GM12872 (cell line): ENCODE measurements at regions not wholly inside any gene's neighbourhood (a gene's known extent, or its start where the extent isn't known, plus 50 kb on each side); places are given as distances from the start of the nearest gene placed in this dataset.

Experiments used
- TF ChIP-seq, protein P1 (sequence below): IDR thresholded peaks from 3 replicates; pipeline ENCODE4 v1.5.1; 2011; ENCODE audit warnings: low read depth, mild to moderate bottlenecking, low read length, moderate library complexity; ENCODE audit not compliant: insufficient read depth

GRCh38 chr6:37554480-37554819, 54.8 kb upstream of the CCDC167 start:
- TF ChIP-seq, protein P1, sequence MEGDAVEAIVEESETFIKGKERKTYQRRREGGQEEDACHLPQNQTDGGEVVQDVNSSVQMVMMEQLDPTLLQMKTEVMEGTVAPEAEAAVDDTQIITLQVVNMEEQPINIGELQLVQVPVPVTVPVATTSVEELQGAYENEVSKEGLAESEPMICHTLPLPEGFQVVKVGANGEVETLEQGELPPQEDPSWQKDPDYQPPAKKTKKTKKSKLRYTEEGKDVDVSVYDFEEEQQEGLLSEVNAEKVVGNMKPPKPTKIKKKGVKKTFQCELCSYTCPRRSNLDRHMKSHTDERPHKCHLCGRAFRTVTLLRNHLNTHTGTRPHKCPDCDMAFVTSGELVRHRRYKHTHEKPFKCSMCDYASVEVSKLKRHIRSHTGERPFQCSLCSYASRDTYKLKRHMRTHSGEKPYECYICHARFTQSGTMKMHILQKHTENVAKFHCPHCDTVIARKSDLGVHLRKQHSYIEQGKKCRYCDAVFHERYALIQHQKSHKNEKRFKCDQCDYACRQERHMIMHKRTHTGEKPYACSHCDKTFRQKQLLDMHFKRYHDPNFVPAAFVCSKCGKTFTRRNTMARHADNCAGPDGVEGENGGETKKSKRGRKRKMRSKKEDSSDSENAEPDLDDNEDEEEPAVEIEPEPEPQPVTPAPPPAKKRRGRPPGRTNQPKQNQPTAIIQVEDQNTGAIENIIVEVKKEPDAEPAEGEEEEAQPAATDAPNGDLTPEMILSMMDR: no peak

GRCh38 chr6:37552267-37552666, 52.6 kb upstream of the CCDC167 start:
- TF ChIP-seq, protein P1: no peak

DNA sequence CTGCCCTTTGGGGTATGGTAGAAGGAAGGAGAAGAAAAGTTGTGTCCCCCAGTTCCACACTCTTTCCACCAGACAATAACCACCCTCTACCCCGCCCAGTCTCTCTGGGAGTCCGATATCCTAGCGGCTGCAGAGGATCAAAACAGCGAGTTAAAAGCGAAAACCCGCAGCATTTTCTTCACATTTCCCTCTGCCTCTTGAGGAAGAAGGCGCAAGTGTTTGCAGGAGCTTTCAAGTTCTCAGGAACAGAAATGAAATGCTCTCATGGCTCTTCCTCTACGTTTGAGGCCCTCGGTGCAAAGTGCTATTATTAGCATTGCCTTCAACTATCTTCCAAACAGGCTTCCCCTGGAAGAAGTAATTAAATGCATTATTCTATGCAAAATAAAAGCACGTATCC, 52.2 kb upstream of the CCDC167 start:
- TF ChIP-seq, protein P1: 0 out of 3 replicates have a peak, but pooled peaks have one; percentile 14

- TF ChIP-seq, protein P1: no peak
These were observed 51.8 kb upstream of the CCDC167 start for GRCh38 chr6:37551446-37551845.

DNA sequence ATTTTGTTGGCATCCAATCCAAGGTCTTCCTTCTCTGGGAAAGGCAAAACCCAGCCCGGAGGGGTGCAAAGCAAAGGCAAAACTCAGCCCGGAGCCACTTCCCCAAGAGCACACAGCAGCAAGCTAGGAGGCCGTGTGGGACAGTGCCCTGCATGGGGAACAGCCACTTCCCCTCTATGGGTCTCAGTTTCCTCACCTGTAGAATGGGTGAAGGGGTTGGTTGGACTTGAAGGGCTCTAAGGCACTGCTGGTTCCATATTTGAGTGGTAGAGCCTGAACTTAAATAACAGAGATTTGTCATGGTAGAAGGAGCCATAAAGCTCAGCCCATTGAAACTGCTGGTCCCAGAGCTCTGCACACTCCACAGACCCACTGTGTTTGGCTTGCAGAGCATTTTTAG, 51.3 kb upstream of the CCDC167 start:
- TF ChIP-seq, protein P1: no peak

DNA sequence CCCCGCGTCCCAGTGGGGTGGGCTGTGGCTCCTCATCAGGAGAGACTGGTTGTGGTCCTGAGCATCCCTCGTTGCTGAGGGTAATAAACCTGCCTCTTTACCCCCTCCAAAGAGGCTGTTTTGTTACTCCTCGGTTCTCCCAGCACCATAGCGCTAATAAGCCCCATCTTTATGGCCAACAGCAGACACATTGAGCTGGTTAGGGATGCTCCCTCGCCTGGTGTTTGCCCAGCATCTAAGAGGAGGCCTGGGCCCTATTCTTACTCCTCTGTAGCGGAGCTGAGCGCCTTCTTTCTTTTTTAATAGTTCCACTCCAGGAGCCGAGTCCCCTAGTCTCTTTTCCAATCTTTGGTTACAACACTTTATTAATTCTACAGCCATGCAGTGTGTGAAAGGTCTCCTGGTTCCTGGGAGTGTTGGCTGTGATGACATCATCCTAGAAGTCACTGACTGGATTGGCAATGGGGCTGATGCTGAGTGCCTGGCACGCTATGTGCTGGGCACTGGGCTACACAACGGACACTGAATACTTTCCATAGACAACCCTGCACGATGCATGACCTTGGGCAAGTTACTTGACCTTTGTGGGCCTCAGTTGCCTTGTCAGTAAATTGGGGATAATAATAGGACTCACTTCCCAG, 50.6 kb upstream of the CCDC167 start:
- TF ChIP-seq, protein P1: no peak

GRCh38 chr6:37549558-37549957, 49.9 kb upstream of the CCDC167 start:
- TF ChIP-seq, protein P1: no peak
